ENCODE measurements at regions not wholly inside any gene's neighbourhood (a gene's known extent, or its start where the extent isn't known, plus 50 kb on each side); places are given as distances from the start of the nearest gene placed in this dataset.

- Histone ChIP-seq H4K5ac (ENCODE audit: insufficient read length, low read depth, low read length) (no peak overlapping the region), H3K23ac (ENCODE audit: insufficient read length) (no peak overlapping the region), H3K4ac (replicated peaks; ENCODE audit: insufficient read length, low read depth, low read length) (no peak overlapping the region), H3K79me1 (ENCODE audit: low read depth, low read length) (no peaks in the 10 kb centered on the region), H3K4me2 (ENCODE audit: insufficient read depth in 1 of 2, low read depth in 2 of 2, low read length in 2 of 2) (no peak overlapping the region), H3K27me3 (replicated peaks in 1 of 4; ENCODE audit: control insufficient read depth in 3 of 4, extremely low read depth in 1 of 4, insufficient read depth in 3 of 4, low read length in 3 of 4) (no peaks in the 10 kb centered on the region), H3K18ac (ENCODE audit: extremely low read depth, low read length) (no peak overlapping the region), H3K4me1 (replicated peaks in 1 of 4; ENCODE audit: control insufficient read depth in 3 of 4, insufficient read depth in 4 of 4, low read length in 3 of 4) (no peaks in the 10 kb centered on the region), H3K9ac (replicated peaks in 1 of 4; ENCODE audit: extremely low read depth in 1 of 4, low read depth in 3 of 4, low read length in 3 of 4) (no peak overlapping the region), H2AK5ac (ENCODE audit: low read depth, low read length) (no peak overlapping the region), H2AFZ (ENCODE audit: low read length) (no peak overlapping the region), H2BK120ac (replicated peaks; ENCODE audit: low read depth, low read length) (no peak overlapping the region), H3K14ac (ENCODE audit: insufficient read length) (no peak overlapping the region), H3K23me2 (ENCODE audit: low read depth, low read length) (no peaks in the 10 kb centered on the region), H2BK12ac (ENCODE audit: low read depth, low read length) (no peak overlapping the region), H4K20me1 (replicated peaks in 1 of 2; ENCODE audit: control insufficient read depth in 1 of 2, insufficient read depth in 2 of 2, low read length in 2 of 2) (no peaks in the 10 kb centered on the region), H4K8ac (ENCODE audit: extremely low read depth, insufficient read depth, low read length) (no peak overlapping the region), H2BK20ac (ENCODE audit: low read length) (no peak overlapping the region), H3K27ac (ENCODE audit: low read depth, low read length) (no peak overlapping the region), H3K9me3 (ENCODE audit: insufficient read depth in 2 of 2, low read depth in 1 of 2, low read length in 1 of 2) (no peaks in the 10 kb centered on the region), H3K36me3 (ENCODE audit: control insufficient read depth in 2 of 4, insufficient read depth in 4 of 4, low read length in 3 of 4) (no peaks in the 10 kb centered on the region), H4K91ac (replicated peaks; ENCODE audit: insufficient read length, low read length) (no peak overlapping the region), H2BK15ac (ENCODE audit: low read length) (no peak overlapping the region), H3K4me3 (ENCODE audit: extremely low read depth in 1 of 4, insufficient read depth in 2 of 4, low read depth in 3 of 4, low read length in 4 of 4) (no peak overlapping the region), H2BK5ac (ENCODE audit: low read depth, low read length) (no peak overlapping the region), H3K56ac (replicated peaks; ENCODE audit: insufficient read length, low read depth, low read length) (no peak overlapping the region), H3K79me2 (ENCODE audit: control insufficient read depth in 1 of 2, insufficient read depth in 2 of 2, low read length in 2 of 2) (no peaks in the 10 kb centered on the region)
- ChIA-PET POLR2A (ENCODE audit: partially characterized antibody) (no interaction called here), CTCF (ENCODE audit: partially characterized antibody) (interaction anchor here (1.0 kb wide), 1 partner anchor 68 kb away, joined by 3 read pairs; no protein-coding TSS in a partner anchor)
- FAIRE-seq (no peak), DNase-seq (ENCODE audit: low read depth in 1 of 2, low spot score in 2 of 2) (no peak)
- 85% methylated on average over 3 of the region's 3 CpGs; no CpG with 5 or more reads in 1 of the 2 experiments for WGBS, 2 experiments (ENCODE audit: extremely low coverage in 1 of 2, insufficient coverage in 1 of 2, insufficient read length in 1 of 2, insufficient replicate concordance in 2 of 2, low coverage in 1 of 2, low lambda C conversion rate in 2 of 2, missing lambda C conversion rate in 1 of 2)
- TF ChIP-seq SIRT6 (IDR thresholded peaks at IDR 0.05; ENCODE audit: low read length) (no peak), TBP (IDR thresholded peaks at IDR 0.05; ENCODE audit: low read depth, low read length) (no peak), TCF12 (IDR thresholded peaks at IDR 0.05; ENCODE audit: low read depth, low read length) (no peak)
Observed at GRCh38 chr5:14935341-14935740, 63.8 kb upstream of the ANKH start.

All from H1 (cell line).